HG03342 (cell line): ENCODE measurements at regions not wholly inside any gene's neighbourhood (a gene's known extent, or its start where the extent isn't known, plus 50 kb on each side); places are given as distances from the start of the nearest gene placed in this dataset.
"Not testable (repeated sequence)": the region's sequence is repeated elsewhere in the genome, so short reads cannot be mapped to it uniquely, and the experiment has no call there.

Experiments used
- ATAC-seq: cut with Tn5 transposase; IDR thresholded peaks from one replicate; pipeline ENCODE4 v1.9.1; 2021; ENCODE audit warnings: mild to moderate bottlenecking, moderate library complexity; ENCODE audit not compliant: unreplicated experiment

GRCh38 chr21:15275615-15276235 lies 210.9 kb upstream of the NRIP1 start:
- no peak for ATAC-seq

DNA sequence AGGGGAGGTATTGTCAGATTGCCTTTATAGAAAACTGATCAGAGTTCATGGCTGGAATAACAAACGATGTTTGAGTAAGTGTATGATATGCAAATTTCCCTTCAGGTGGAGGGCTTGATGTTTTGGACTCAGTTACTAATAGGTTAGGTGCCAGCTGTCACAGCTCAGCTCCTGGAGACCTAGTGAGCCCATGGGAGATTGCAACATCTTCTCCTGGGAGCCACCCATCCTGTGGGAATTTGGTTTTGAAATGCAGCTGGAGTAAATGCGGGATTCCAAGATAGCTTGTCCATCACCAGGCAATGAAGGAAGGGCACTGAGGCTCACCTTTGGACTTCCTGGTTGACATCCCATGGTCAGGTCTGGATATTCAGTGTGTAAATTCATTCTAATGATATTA lies 211.4 kb upstream of the NRIP1 start:
- ATAC-seq: no peak

DNA sequence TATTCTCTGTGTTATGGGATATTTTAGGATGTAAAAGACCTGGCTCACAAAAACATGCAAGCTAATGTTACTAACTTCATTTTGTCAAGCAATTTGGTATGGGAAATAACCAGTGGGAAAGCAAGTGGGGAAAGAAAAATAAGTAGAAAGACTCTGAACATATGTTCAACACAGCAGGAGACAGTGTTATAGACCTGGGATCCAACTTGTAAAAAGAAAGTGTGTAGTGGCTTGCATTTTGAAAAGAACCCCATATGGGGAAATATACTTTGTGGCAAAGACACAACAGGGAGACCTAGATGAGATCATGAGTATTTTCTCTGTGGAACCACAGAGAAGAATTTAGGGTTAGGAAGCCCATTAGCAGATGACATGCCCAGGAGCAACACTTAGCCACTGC lies 212.7 kb upstream of the NRIP1 start:
- ATAC-seq: no peak

DNA sequence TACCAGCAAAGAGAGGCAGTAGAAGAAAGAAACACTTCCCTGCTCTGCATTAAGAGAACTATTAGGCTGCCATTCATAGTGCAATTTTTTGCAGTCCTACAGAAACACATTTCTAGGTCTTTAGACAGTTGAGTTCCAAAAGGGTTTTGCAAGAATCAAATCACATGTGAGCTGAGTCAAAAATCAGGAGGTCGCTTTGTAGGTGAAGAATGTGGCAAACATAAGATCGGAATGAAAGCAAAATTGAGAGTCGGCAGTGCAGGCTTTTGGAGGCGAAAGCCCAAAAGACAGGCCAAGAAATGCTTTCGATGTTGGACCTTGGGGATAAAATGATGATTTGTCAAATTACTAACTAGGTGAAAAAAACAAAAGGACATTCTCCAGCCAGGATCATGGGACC lies 213.5 kb upstream of the NRIP1 start:
- ATAC-seq: no peak

DNA sequence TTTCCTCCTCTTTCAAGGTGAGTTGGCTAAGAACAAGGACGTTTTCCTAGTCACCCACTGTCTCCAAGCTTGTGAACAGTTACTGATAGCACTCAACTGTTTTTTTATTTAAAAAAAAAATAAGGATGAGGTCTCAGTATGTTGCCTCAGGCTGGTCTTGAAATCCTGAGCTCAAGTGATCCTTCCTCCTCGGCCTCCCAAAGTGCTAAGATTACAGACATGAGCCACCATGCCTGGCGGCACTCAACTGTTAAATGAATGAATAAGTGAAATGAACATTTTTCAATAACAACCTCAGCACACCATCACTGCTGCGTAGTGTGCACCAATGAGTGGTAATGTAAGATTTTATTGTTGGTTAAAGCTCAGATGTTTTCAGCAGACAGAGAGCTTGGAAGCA lies 214.1 kb upstream of the NRIP1 start:
- no peak for ATAC-seq

GRCh38 chr21:15279482-15279881 lies 214.7 kb upstream of the NRIP1 start:
- ATAC-seq: no peak

GRCh38 chr21:15281714-15282113 lies 216.9 kb upstream of the NRIP1 start:
- no peak for ATAC-seq

DNA sequence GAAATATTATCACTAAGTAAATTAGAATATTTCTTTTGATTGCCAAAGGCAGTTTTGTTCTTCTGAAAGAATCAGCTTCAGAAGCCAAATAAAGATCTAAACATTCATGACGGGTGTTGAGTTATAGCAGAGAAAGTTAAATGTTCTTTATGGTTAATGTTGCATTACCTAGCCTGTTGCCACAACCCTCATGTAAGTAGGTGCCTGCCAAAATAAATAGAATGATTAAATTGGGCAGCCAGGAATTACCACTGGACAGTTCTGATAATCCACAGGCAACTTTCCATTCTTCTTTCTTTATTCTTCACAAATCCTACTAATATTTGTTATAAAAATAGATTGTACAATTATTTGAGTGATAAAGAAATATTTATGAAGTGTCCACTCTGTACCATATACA lies 217.9 kb upstream of the NRIP1 start:
- no peak for ATAC-seq

GRCh38 chr21:15283138-15283537 lies 218.3 kb upstream of the NRIP1 start:
- ATAC-seq: no peak

DNA sequence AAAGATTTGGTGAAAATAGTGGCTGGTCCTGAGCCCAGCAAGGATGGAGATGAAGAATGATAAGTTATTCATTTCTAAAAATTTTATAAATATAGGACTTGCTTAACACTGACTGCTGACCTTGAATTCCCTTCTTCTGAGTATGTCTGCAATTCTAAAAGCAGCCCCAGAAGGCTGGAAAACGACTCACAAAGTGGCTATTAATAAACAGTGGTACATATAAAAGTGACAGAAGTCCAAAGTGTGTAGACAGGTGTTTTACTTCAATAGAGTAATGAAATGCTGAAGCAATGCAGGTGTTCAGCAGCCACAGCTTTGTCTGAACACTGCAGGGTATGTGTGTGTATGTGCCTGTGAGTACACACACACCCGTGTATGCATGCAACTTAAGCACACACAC lies 219.0 kb upstream of the NRIP1 start:
- no peak for ATAC-seq

DNA sequence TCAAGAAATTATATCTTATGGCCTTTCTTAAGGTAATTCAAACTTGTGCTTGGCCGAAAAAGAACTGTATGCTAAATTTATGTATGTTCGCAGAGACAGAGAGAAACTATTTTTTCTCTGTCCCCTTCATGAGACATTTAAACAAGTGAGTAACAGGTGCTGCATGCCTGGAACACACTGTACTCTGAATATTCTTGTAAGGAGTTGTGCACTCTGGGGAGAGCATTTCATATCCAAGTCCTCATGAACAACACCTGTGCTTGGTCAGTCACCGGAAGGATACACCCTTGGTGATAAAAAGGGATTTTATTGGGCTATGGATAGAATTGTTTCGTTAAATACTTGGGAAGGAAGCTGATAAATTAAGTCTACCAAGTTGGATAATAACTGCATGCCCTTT lies 220.8 kb upstream of the NRIP1 start:
- no peak for ATAC-seq

GRCh38 chr21:15289246-15289645 lies 224.4 kb upstream of the NRIP1 start:
- no peak for ATAC-seq

DNA sequence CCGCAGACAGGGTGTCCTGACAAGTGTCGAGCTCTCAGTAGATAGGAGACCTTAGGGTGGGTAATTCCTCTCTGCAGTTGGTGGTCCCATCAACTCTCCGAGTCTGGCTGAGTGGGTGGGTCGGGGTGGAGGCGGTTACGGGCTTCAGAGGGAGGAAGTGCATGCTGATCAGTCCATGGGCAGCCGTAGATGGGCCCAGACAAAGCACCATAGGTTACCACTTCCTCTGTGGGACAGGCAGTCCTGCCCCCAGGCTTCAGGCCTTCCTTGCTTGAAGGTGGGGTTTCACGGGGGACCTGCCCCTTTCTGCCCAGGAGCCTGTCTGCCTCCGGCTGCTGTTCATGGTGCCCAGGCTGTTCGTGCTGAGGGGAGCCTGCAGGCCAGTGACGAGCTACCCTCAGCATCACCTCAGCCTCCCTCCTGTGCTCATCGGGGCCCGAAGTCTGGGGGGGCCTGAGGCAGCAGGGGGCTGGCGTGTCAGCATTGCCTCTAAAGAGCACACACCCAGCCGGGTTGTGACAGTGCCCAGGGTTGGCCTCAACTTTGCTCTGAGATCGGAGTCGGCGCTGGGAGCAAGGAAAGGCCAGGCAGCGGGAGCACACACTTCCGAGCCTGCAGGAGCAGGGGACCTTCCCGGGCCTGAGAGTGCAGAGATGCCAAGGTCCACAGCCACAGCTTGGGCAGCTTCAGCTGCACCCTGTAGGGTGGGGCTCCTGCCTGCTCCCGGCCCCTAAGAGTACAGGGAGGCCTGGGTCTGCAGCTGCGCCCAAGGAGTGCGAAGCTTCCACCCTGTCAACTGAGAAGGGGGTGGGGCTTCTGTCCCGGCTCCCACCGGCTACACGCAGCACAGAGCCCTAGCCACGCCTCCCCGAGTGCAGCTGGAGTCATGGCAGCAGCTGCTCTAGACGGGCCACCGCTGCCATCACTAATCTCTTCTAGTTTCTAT lies 225.4 kb upstream of the NRIP1 start:
- no peak for ATAC-seq

- ATAC-seq: no peak
These were observed 226.9 kb upstream of the NRIP1 start for GRCh38 chr21:15291621-15292266.

DNA sequence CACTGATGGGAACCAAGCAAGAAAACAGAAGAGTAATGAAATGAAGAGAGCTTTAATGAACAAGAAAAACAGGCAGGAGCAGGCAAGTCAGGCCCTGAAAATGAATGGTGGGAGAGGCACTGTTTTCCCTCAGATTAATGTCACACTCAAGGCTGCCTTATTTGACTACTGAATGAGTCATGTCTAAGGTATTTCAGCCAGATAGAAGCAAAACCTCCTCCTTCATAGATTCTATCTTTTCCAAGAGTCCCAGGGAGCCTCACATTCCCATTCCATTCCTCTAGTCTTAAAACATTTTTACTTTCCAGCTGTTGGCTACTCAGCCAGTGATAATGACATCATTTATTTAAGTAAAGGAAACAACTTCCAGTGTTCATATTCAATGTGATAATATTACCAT lies 228.4 kb upstream of the NRIP1 start:
- no peak for ATAC-seq

- ATAC-seq: no peak
These were observed 231.1 kb upstream of the NRIP1 start for GRCh38 chr21:15295875-15296274.

DNA sequence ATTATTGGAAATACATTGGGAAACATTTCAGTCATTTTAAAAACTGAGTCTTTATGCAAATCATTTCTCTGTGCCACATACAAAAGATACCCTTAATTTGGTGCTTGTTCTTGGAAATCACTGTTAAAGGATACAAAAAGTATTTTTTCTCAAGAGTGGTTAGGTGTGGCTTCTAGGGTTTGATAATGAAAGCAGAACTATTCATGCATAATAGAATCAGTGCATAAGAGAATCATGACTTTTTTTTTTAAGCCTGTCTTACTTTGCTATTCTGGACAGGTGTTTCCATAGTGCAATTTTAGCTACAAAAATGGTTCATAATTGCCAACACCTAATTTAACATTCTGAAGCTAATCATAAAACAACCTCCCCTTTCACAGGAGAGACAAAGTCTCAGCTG lies 233.0 kb upstream of the NRIP1 start:
- no peak for ATAC-seq

DNA sequence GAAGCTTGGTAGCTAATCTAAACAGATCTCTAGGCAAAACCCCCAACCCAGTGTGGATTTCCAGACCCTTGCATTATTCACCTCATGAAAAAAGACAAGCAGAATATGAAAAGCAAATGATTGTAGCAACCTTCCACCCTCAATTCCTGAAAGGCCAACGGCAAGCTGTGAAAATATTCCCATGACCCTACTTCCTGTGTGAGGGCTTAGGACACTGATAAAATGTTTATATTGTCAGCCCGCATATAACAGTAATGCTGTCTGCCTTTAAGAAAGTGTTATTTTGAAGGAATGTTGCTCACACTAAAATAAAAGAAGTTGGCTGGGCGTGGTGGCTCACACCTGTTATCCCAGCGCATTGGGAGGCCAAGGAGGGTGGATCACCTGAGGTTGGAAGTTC lies 233.5 kb upstream of the NRIP1 start:
- ATAC-seq: no peak

DNA sequence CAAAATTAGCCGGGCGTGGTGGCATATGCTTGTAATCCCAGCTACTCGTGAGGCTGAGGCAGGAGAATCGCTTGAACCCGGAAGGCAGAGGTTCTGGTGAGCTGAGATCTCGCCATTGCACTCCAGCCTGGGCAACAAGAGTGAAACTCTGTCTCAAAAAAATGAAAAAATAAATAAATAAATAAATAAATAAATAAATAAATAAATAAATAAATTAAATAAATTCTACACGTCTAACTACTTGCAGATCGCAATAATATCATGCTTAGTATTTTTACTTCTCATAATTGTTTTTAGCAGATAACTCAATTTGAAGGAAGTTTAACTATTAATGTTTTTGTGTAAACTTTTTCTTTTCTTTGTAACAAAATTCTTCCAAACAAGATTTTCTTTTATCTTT lies 234.0 kb upstream of the NRIP1 start:
- ATAC-seq: not testable (repeated sequence)

GRCh38 chr21:15300131-15300530 lies 235.3 kb upstream of the NRIP1 start:
- no peak for ATAC-seq

GRCh38 chr21:15301014-15301413 lies 236.2 kb upstream of the NRIP1 start:
- ATAC-seq: no peak

DNA sequence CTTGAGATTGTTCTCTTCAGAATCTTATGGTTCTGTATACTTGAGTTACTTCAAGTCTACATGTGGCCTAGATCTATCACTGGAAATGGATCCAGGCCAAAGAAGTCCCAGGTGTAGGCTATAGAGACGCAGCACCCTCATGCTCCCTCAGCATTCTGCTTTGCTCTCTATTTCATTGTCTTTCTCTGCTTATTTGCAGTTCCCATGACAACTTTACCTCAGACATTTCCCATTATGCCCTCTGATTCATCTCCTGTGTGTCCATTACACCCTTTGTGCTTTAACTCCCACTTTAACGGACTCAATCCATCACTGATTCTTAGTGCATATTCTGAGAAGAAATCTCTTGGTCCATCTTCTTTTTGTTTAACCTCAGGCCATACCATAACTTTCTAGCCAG lies 236.9 kb upstream of the NRIP1 start:
- no peak for ATAC-seq
